H1 (cell line): ENCODE measurements at regions not wholly inside any gene's neighbourhood (a gene's known extent, or its start where the extent isn't known, plus 50 kb on each side); places are given as distances from the start of the nearest gene placed in this dataset.

ENCODE experiments used
- CTCF ChIA-PET: fragments of 300-600 bp; sonication (Branson Sonifier 250); formaldehyde crosslinking; loops from one replicate; lab custom pipeline; 2021; ENCODE audit not compliant: partially characterized antibody; lab: Charles Lee
- POLR2A ChIA-PET: fragments of 300-600 bp; sonication (Branson Sonifier 250); formaldehyde crosslinking; loops from one replicate; lab custom pipeline; 2021; ENCODE audit warnings: inconsistent platforms; ENCODE audit not compliant: partially characterized antibody; lab: Charles Lee
- DNase-seq, 2 experiments: peaks; one replicate each; pipeline versions ENCODE4 v3.0.0 to v3.0.0-alpha.2; 2010 to 2022; ENCODE audit warnings: low spot score in 2 of 2, low read depth in 1 of 2, mixed read lengths in 1 of 2
- FAIRE-seq: peaks from 2 replicates; lab custom pipeline; 2011; peaks lifted over from hg19 to GRCh38; lab: Jason Lieb, UNC
- H2AFZ ChIP-seq: 2 replicates; pipeline ENCODE4 v1.8.1; 2012; ENCODE audit warnings: low read length, inconsistent platforms
- H2AK5ac ChIP-seq: 2 replicates; pipeline ENCODE4 v1.6.1; 2013; ENCODE audit warnings: low read depth, low read length
- H2BK120ac ChIP-seq: replicated peaks from 2 replicates; pipeline ENCODE3; 2013; ENCODE audit warnings: low read depth, low read length, inconsistent platforms
- H2BK12ac ChIP-seq: 2 replicates; pipeline ENCODE4 v1.6.1; 2013; ENCODE audit warnings: low read depth, low read length
- H2BK15ac ChIP-seq: 2 replicates; pipeline ENCODE4 v1.6.1; 2013; ENCODE audit warnings: low read length
- H2BK20ac ChIP-seq: 2 replicates; pipeline ENCODE4 v1.6.1; 2013; ENCODE audit warnings: low read length
- H2BK5ac ChIP-seq: 2 replicates; pipeline ENCODE4 v1.6.1; 2013; ENCODE audit warnings: low read depth, low read length
- H3K14ac ChIP-seq: 2 replicates; pipeline ENCODE4 v1.6.1; 2013; ENCODE audit warnings: inconsistent platforms; ENCODE audit not compliant: insufficient read length
- H3K18ac ChIP-seq: 2 replicates; pipeline ENCODE4 v1.6.1; 2013; ENCODE audit warnings: low read length; ENCODE audit errors: extremely low read depth
- H3K23ac ChIP-seq: 2 replicates; pipeline ENCODE4 v1.6.1; 2013; ENCODE audit warnings: inconsistent platforms; ENCODE audit not compliant: insufficient read length
- H3K23me2 ChIP-seq: 2 replicates; pipeline ENCODE4 v1.6.1; 2013; ENCODE audit warnings: low read depth, low read length
- H3K27ac ChIP-seq: 2 replicates; pipeline ENCODE4 v1.6.1; 2011; ENCODE audit warnings: low read depth, low read length, inconsistent platforms
- H3K27me3 ChIP-seq, 4 experiments: replicated peaks in 1 of 4; 1 replicate in 1 of 4; 2 replicates in 3 of 4; pipeline versions ENCODE4 v1.6.1 to v1.8.1; 2011 to 2013; ENCODE audit warnings: low read length in 3 of 4, mild to moderate bottlenecking in 3 of 4, inconsistent platforms in 2 of 4, mixed read lengths in 2 of 4, moderate library complexity in 1 of 4; ENCODE audit not compliant: control insufficient read depth in 3 of 4, insufficient read depth in 3 of 4; ENCODE audit errors: extremely low read depth in 1 of 4
- H3K36me3 ChIP-seq, 4 experiments: 2 replicates each; pipeline versions ENCODE4 v1.6.1 to v1.8.1; 2011 to 2013; ENCODE audit warnings: mild to moderate bottlenecking in 4 of 4, low read length in 3 of 4, moderate library complexity in 2 of 4, control low read depth in 1 of 4, inconsistent platforms in 1 of 4; ENCODE audit not compliant: insufficient read depth in 4 of 4, control insufficient read depth in 2 of 4
- H3K4ac ChIP-seq: replicated peaks from 2 replicates; pipeline ENCODE3; 2013; ENCODE audit warnings: low read length, low read depth, mixed read lengths, inconsistent platforms; ENCODE audit not compliant: insufficient read length
- H3K4me1 ChIP-seq, 4 experiments: replicated peaks in 1 of 4; 1 replicate in 1 of 4; 2 replicates in 3 of 4; pipeline versions ENCODE4 v1.6.1 to v1.8.1; 2011 to 2013; ENCODE audit warnings: low read length in 3 of 4, inconsistent platforms in 2 of 4, mixed read lengths in 1 of 4; ENCODE audit not compliant: insufficient read depth in 4 of 4, control insufficient read depth in 3 of 4
- H3K4me2 ChIP-seq, 2 experiments: 2 replicates each; pipeline versions ENCODE4 v1.6.1 to v1.8.1; 2011 to 2013; ENCODE audit warnings: low read depth in 2 of 2, low read length in 2 of 2, control low read depth in 1 of 2, inconsistent platforms in 1 of 2, mild to moderate bottlenecking in 1 of 2; ENCODE audit not compliant: insufficient read depth in 1 of 2
- H3K4me3 ChIP-seq, 4 experiments: fragments of 200-600, 300-600 bp in 1 of 4; sonication (generic), shearing (Covaris generic), sonication (Bioruptor Twin) in 1 of 4; 2 replicates each; pipeline versions ENCODE4 v1.5.1 to v1.8.1; 2011 to 2016; ENCODE audit warnings: low read length in 4 of 4, low read depth in 3 of 4, control low read depth in 2 of 4, inconsistent platforms in 2 of 4, mild to moderate bottlenecking in 2 of 4, mixed read lengths in 1 of 4, moderate library complexity in 1 of 4; ENCODE audit not compliant: insufficient read depth in 2 of 4; ENCODE audit errors: extremely low read depth in 1 of 4
- H3K56ac ChIP-seq: replicated peaks from 2 replicates; pipeline ENCODE3; 2013; ENCODE audit warnings: low read depth, mild to moderate bottlenecking, mixed read lengths, low read length, inconsistent platforms; ENCODE audit not compliant: insufficient read length
- H3K79me1 ChIP-seq: 2 replicates; pipeline ENCODE4 v1.6.1; 2013; ENCODE audit warnings: low read depth, low read length, control low read depth
- H3K79me2 ChIP-seq, 2 experiments: 2 replicates each; pipeline versions ENCODE4 v1.6.1 to v1.8.1; 2012 to 2013; ENCODE audit warnings: low read length in 2 of 2, mild to moderate bottlenecking in 2 of 2, inconsistent platforms in 1 of 2; ENCODE audit not compliant: insufficient read depth in 2 of 2, control insufficient read depth in 1 of 2
- H3K9ac ChIP-seq, 4 experiments: replicated peaks in 1 of 4; 1 replicate in 1 of 4; 2 replicates in 3 of 4; pipeline versions ENCODE4 v1.6.1 to v1.8.1; 2011 to 2013; ENCODE audit warnings: low read depth in 3 of 4, low read length in 3 of 4, control low read depth in 2 of 4, mild to moderate bottlenecking in 2 of 4, moderate library complexity in 2 of 4, inconsistent platforms in 1 of 4; ENCODE audit errors: extremely low read depth in 1 of 4
- H3K9me3 ChIP-seq, 2 experiments: 2 replicates each; pipeline versions ENCODE4 v1.6.1 to v1.8.1; 2012 to 2013; ENCODE audit warnings: mild to moderate bottlenecking in 2 of 2, moderate library complexity in 2 of 2, control low read depth in 1 of 2, inconsistent platforms in 1 of 2, low read depth in 1 of 2, low read length in 1 of 2, mixed read lengths in 1 of 2; ENCODE audit not compliant: insufficient read depth in 2 of 2
- H4K20me1 ChIP-seq, 2 experiments: replicated peaks in 1 of 2; 2 replicates each; pipeline versions ENCODE3 to v1.8.1; 2011 to 2013; ENCODE audit warnings: inconsistent platforms in 2 of 2, low read length in 2 of 2, mild to moderate bottlenecking in 1 of 2; ENCODE audit not compliant: insufficient read depth in 2 of 2, control insufficient read depth in 1 of 2
- H4K5ac ChIP-seq: 2 replicates; pipeline ENCODE4 v1.6.1; 2013; ENCODE audit warnings: low read length, low read depth, mixed read lengths, inconsistent platforms; ENCODE audit not compliant: insufficient read length
- H4K8ac ChIP-seq: 2 replicates; pipeline ENCODE4 v1.8.0; 2013; ENCODE audit warnings: mild to moderate bottlenecking, moderate library complexity, low read length, inconsistent platforms; ENCODE audit not compliant: insufficient read depth; ENCODE audit errors: extremely low read depth
- H4K91ac ChIP-seq: replicated peaks from 2 replicates; pipeline ENCODE3; 2013; ENCODE audit warnings: low read length, mixed read lengths, inconsistent platforms; ENCODE audit not compliant: insufficient read length
- CBX5 ChIP-seq: fragments of 300-800, 300-1000 bp; sonication (generic); IDR thresholded peaks from 2 replicates; pipeline ENCODE4 v1.7.1; 2016; ENCODE audit warnings: antibody characterized with exemption, low read length, low read depth
- CEBPB ChIP-seq: IDR thresholded peaks from 2 replicates; pipeline ENCODE4 v1.6.1; 2012; ENCODE audit warnings: low read depth, low read length
- EZH2 ChIP-seq: fragments of 200-600 bp; sonication (generic); IDR thresholded peaks from 2 replicates; pipeline ENCODE4 v1.7.1; 2012; ENCODE audit warnings: low read depth, mild to moderate bottlenecking, moderate library complexity, low read length, inconsistent platforms; ENCODE audit not compliant: severe bottlenecking
- KDM5A ChIP-seq: fragments of 200-600 bp; IDR thresholded peaks from 2 replicates; pipeline ENCODE4 v1.7.1; 2012; ENCODE audit warnings: mild to moderate bottlenecking, low read length, inconsistent platforms, mixed read lengths
- NANOG ChIP-seq: IDR thresholded peaks from 2 replicates; pipeline ENCODE4 v1.6.1; 2011; ENCODE audit warnings: low read length, low read depth, mild to moderate bottlenecking, inconsistent platforms; ENCODE audit not compliant: insufficient read depth, poor library complexity, severe bottlenecking
- SAP30 ChIP-seq: fragments of 300-600 bp; sonication (generic); IDR thresholded peaks from 2 replicates; pipeline ENCODE4 v1.7.1; 2012; ENCODE audit warnings: low read length, moderate library complexity, mild to moderate bottlenecking, inconsistent platforms; ENCODE audit not compliant: insufficient read depth, insufficient replicate concordance
- SP1 ChIP-seq: IDR thresholded peaks from 2 replicates; pipeline ENCODE4 v1.6.1; 2011; ENCODE audit warnings: low read depth, low read length
- TAF1 ChIP-seq: IDR thresholded peaks from 2 replicates; pipeline ENCODE4 v1.6.1; 2011; ENCODE audit warnings: mild to moderate bottlenecking, low read depth, low read length
- WGBS, 2 experiments: shearing (Covaris generic) in 1 of 2; methylation state at CpG; one replicate each; pipeline versions ENCODE4 v1.1.6 to v1.1.7; 2013 to 2015; ENCODE audit warnings: low lambda C conversion rate in 2 of 2, mixed read lengths in 2 of 2, inconsistent platforms in 1 of 2, low coverage in 1 of 2, missing lambda C conversion rate in 1 of 2; ENCODE audit not compliant: insufficient replicate concordance in 2 of 2, insufficient coverage in 1 of 2, insufficient read length in 1 of 2; ENCODE audit errors: extremely low coverage in 1 of 2, missing lambda C conversion rate in 1 of 2; 5-methylcytosine and 5-hydroxymethylcytosine counted together
- TF ChIP-seq, protein P1 (sequence below): IDR thresholded peaks from 2 replicates; pipeline ENCODE4 v1.6.1; 2012; ENCODE audit warnings: inconsistent platforms

GRCh38 chrX:14220386-14220944 lies 190.8 kb upstream of the GEMIN8 start:
- no peak overlapping the region for H2BK20ac ChIP-seq
- no peak overlapping the region for H2AFZ ChIP-seq
- H4K91ac ChIP-seq = no peak overlapping the region
- H3K4me1 ChIP-seq = no peaks in the 10 kb centered on the region
- H2BK5ac ChIP-seq = no peak overlapping the region
- no peak overlapping the region for H4K5ac ChIP-seq
- no peak overlapping the region for H2BK15ac ChIP-seq
- H3K4me3 ChIP-seq = no peak overlapping the region
- no peak overlapping the region for H2AK5ac ChIP-seq
- no peak overlapping the region for H3K4me2 ChIP-seq
- no peaks in the 10 kb centered on the region for H3K27me3 ChIP-seq
- H3K9ac ChIP-seq = no peak overlapping the region
- TF ChIP-seq CEBPB (no peak), NANOG (no peak), KDM5A (no peak), TAF1 (no peak), SAP30 (no peak), CBX5 (no peak), SP1 (no peak), EZH2 (no peak)
- TF ChIP-seq, protein P1, sequence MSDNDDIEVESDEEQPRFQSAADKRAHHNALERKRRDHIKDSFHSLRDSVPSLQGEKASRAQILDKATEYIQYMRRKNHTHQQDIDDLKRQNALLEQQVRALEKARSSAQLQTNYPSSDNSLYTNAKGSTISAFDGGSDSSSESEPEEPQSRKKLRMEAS = no peak
- H3K23me2 ChIP-seq = no peaks in the 10 kb centered on the region
- H3K23ac ChIP-seq = no peak overlapping the region
- H2BK120ac ChIP-seq = no peak overlapping the region
- FAIRE-seq = no peak
- no peak overlapping the region for H3K4ac ChIP-seq
- no peak overlapping the region for H3K56ac ChIP-seq
- 84% methylated on average over 4 of the region's 4 CpGs; no CpG with 5 or more reads in 1 of the 2 experiments for WGBS, 2 experiments
- DNase-seq = no peak
- H4K8ac ChIP-seq = no peak overlapping the region
- H3K27ac ChIP-seq = no peak overlapping the region
- H3K79me1 ChIP-seq = no peaks in the 10 kb centered on the region
- ChIA-PET CTCF (no interaction called here), POLR2A (no interaction called here)
- no peak overlapping the region for H3K14ac ChIP-seq
- no peaks in the 10 kb centered on the region for H4K20me1 ChIP-seq
- no peaks in the 10 kb centered on the region for H3K79me2 ChIP-seq
- no peak overlapping the region for H2BK12ac ChIP-seq
- H3K9me3 ChIP-seq = no peaks in the 10 kb centered on the region
- no peaks in the 10 kb centered on the region for H3K36me3 ChIP-seq
- H3K18ac ChIP-seq = no peak overlapping the region
